ENCODE measurements at regions not wholly inside any gene's neighbourhood (a gene's known extent, or its start where the extent isn't known, plus 50 kb on each side); places are given as distances from the start of the nearest gene placed in this dataset.
A peak's percentile ranks its signal among the peaks of the same experiment; 100 is the strongest.

DNA sequence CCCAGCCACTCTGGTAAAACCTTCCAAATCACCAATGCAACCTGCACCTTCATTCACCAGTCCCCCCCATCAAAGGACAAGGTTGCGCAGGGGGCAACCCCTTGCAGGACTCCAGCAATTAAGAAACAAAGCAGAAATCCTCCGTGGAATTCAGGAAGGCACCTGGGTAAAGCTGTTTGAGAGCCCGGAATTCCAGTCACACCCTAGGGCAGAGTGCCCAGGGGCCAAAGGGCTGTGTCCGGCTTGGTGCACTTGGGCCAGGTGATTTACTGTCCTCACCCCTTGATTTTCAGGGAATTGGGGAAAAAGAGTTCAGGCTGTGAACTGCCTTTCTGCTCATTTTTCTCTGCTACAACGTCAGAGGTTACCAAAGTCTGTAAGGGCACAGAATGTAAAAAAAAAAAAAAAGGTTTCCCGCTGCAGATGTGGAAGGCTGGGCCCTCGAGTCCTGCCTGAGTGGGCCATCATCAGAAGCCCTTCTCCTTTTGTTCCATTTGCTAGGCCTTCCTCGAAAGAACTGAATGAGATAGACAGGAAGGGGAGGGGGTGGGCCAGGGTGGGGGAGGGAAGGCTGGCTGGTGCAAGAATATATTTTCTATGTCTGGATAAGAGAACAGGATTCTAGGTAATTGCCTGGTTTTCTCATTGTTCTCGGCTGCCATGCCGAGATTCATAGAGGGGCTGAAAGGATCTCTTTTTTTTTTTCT is 266.5 kb upstream of the PSMD7 start:
- DNase-seq, result peak in 1 of 3 experiments; percentile 2

DNA sequence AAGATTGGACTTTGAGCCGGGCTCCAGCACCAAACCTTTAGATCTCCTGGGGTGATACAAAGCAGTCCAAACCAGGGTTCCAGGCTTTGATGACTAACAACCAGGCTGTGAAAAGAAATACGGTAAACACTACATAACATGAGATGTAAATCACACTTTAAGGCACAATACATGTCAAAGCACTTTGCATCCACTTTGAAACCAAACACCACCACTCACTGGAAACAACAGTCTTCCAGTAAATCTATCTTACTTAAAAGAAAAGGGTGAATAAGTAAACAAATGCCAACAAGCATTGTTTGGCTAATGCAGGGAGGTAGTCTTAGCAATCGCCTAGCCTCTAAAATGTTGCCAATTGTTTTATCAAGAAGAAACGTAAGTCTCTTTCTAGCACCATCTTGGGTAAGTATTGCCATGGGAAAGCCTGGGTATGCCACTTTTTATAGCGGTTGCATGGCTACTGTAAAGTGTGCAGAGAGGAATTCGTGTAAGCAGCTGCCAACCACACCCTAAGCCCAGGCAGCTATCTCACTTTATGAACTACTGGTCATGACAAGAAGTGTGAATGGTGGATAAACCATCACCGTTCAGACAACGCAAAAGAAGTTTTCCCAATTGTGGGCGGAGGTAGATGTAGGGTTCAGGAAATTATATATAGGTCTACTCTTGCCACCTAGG is 267.4 kb upstream of the PSMD7 start:
- peak; percentile 9 to 77 (median 62) for DNase-seq

DNA sequence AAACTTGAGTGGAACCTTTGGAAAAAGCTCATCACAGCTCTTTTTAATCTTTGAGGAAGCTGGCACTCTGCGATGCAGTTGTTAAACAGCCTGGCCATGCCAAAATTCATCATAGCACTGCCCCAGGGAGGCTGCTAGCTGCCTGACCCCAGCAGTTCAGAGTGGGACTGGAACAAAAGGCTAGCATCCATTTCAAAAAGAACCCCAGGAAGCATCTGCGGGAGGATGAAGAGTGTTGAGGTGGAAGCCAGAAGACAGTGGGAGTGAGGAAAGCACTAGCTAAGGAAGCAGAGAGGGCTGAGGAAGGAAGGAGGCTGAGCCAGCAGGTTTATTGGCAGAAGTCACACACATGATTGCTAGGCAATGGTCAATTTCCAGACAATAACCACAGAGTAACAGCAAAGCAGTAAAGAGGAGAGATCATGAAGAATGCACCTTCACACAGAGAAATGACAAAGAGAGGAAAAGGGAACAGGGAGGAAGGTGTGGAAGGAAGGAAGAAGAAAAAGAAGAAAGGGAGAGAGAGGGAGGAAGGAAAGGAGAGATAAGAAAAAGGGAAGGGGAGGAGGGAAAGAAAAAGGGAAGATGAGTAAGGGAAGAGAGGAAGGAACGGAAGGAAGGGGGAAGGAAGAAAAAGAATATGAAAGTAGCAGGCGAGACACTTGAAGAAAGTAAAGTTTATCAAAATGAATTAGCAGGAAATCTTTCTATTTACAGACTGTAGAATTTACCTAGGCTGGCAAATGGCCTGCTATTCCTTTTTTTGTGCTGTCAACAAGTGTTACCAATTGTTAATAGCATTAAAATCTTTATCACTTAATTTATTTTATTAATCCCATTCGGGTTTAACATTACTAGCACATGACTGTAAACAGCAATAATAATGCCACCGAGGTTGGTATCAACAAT is 270.0 kb upstream of the PSMD7 start:
- no peak for DNase-seq

DNA sequence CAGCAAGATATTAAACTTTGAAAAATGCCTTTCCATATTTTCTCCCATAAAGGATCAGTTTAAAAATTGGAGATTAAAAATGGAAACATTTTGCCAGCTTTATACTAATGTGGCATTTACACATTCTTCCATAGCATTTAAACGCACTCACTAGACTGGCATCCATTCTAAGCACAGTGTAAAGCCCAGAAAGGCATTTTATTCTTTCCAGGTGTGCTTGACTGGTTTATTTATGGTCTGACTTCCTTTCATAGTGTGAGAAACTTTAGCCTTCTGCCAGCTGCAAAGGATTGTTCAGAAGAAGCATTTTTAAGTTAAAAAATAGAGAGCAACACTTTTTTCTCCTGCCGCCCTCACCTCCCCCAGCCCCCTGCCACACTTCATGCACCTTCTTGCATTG is 271.7 kb upstream of the PSMD7 start:
- no peak for DNase-seq

DNA sequence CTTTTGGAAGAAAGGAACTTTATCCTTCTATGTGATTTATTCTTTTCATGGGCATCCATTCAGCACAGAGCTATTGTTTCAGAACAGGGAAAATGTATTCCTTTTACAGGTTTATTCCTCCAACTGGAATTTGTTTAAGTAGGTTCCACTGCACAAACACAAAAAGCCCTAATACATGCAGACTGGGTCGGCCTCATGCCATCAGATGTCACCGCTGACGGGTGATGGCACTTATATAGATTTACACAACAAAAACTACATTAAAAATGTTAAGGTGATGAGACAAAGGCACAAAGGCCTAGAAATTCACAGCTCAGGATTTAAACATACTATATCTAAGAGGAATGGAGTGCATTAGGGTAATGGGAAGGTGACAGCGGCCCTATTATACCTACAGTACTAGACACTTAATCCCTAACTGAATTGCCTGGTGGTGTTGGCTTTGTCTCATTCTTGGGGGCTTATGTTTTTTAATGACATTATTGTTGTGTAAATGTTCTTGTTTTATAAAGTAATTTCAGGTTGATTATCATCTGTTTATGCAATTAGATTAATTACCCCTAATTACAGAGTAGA is 276.4 kb upstream of the PSMD7 start:
- DNase-seq, result no peak

DNA sequence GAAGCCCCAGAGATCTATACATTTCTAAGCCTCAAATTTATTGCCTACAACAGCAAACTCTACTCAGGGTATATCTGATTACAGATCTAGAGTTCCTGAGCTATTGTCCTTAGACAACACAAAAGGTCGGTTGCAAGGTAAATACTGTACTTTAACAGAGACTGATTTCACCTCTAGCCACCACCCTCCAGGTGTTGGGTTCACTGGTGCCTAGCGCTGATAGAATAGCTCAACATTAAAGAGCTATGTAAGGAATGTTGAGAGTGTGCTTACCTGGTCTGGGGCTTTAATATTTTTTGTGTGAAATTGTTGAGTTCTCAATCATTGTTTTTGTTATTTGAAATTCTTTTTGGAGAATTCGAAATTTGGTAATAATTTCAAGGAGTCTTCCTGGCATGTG is 277.0 kb upstream of the PSMD7 start:
- peak in 1 of 3 experiments; percentile 29 for DNase-seq

DNA sequence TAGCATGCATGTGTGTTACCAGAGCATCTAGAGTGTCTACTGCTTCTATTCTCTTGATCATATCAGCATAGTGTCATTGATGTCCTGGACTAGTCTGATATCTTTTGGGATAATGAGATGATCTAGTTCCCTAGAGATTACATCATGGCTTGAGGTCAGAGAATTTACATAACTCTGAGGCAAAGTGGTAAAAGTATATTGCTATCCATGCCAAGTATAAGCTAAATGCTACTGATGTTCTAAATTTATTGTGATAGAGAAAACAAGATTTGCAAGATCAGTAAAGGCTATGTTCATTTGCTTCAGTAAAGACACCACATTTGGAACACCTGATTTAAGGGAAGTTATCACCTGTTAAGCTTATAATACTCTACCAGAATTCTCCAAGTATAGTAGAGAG is 280.7 kb upstream of the PSMD7 start:
- no peak for DNase-seq

DNA sequence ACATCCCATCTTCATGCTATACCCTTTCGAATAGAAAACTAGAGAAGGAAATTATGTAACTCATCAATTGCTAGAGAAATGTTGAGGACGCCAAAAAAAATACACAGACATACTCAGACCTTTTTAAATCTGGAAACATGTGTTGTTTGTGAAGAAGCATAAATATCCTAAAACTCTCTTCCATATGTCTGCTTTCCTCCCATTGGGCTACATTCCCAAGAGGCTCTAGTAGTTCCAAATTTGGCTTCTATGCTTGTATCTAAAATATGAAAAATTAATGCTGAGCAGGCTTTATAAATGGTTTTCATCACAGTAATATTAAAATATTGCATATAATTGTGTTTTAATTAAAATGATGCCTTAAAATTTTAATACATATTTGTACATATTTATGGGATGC is 297.9 kb upstream of the PSMD7 start:
- no peak for DNase-seq

DNA sequence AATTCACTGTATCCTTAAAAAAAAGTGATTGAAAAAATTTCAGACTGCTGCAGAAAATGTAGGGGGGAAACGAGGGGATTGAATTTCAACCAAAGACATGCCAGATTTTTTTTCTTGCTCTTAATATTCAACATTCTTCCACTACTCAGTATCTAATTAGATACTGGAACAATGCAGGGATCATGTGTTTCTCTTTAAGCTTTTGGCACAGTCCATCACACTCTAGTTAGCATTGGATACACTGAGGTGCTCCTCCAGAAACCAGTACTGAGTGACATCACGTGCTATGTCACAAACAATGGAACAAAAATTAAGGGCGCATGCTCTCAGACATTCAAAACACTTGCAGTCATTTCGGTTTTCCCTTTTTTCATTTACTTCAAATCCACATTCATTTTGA is 298.6 kb upstream of the PSMD7 start:
- DNase-seq, result no peak

DNA sequence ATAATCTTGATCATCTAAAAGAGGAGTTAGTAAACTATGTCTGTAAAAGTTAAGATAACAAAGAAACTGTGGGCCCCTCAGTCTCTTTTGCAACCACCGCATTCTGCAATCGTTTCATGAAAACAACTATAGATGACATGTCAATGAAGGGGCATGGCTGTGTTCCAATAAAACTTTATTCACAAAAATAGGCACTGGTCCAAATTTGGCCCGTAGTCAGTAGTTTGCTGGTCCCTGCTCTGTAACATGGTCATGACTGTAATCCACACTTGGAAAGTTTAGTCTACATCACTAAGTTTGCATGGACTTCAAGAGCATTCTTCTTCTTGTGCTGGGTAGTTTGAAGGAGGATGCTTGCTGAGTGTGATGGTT is 299.3 kb upstream of the PSMD7 start:
- DNase-seq, result no peak

DNA sequence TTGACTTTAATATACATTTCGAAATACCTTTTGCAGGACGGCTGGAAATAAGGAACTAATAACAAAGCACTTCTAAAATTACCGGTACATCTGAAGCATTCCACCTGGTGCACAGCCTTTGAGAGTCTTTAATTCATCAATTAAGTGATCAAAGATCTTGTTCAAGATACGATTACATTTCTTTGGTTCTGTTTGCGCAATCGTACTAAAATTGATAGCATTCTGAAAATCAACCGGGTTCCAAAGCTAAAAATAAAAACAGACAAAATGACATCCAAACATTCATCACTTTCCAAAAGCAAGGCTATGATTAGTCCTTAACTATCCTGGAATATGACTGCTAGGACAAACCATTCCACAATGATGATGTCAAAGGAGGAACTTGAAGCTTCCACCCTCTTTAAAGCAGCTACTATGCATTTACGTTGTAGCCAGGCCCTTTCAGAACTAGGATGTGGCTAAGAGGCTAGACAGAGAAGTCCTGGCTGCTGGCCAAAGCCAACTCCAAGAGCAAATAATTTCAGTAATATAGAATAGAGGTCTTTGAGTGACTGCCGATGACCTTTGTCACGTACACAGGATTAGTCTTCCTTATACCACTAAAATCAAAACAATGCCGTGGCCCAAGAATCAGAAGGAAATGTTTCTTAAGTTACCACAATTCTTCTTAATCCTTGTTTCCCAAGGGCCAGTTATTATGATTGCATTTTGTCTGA is 299.8 kb upstream of the PSMD7 start:
- peak in 1 of 3 experiments; percentile 22 for DNase-seq

DNA sequence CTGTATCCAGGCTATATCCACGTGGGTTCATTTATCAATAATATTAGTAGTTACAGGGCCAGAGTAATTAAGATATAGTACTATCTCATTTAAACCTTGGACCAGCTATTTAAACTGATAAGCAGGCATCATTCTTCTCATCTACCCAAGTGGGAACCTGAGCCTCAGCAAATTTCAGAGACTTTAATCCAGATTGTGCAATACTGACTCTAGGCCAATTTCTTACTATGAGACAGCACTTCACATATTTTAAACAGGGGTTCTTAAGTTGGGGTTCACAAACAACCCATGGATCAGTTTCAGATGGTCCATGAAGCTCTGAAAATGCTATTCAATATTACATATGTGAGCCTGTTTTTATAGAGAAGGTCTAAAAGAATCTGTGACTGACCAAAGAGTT is 302.7 kb upstream of the PSMD7 start:
- DNase-seq, result no peak

DNA sequence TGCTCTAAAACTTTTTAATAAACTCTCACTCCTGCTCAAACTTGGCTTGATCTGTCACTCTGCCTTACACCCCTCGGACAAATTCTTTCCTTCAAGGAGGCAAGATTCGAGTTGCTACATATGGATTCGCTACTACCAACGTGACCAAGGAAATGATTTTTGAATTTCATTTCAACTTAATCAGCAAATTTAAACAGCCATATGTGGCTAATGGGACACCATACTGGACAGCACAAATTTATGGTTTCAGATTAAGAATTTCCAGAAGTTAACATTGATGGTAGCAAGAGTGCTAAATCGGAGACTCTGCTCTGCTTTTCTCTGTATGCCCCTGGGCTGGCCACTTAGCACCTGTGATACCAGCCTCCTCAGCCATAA is 318.2 kb upstream of the PSMD7 start:
- no peak for DNase-seq

DNA sequence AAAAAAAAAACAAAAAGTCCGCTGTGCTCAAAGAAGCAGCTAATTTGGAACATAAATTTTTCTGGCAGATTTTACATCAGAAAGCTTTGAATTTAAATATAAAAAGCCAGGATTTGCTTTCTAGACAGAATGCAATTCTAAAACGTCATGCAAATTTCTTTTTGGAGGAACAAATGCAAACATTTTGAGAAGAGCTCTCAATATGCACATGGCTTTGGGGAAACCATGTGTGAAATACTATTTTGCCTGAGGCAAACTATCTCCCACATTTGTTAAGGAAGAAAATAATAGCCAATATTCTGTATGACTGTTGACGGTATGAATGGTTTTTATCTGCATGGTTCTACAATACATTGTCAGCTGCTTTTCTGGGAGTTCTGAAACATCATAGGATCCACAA is 320.0 kb upstream of the PSMD7 start:
- DNase-seq, result peak in 1 of 3 experiments; percentile 12

DNA sequence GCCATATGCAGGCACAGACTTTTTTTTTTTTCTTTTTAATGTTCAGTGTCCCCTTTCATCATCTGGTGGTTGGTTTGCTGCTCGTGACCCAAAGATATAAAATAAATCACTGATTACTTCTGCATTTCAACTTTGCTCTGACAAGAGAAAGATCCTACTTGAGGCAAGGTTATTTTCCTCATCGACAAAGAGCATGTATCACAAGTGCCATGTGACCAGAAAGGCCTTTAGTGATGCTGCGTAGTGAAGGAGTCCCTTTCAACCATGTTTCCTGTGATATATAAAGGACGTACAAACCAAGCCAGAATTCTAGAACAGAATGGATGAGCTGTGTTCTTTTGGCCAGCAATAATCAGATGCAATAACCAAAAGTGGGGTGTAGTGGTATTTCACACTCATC is 323.4 kb upstream of the PSMD7 start:
- no peak for DNase-seq

DNA sequence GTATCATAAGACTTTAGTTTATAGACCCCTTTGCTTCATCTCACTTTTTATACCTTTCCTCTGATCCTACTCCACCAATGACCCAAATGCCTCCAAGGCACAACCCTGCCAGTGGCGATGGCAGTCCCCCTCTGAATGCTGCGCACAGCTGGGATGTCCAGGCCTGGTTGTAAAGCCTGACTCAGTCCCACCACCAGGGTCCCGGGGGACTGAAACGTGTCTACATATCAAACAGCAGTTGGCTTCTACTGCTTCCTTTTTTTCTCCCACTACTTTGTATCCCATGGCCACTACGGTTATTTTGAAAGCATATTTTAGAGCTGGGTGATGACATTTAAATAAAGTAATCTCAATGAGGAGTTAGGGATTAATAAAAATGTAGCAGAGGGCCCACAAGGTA is 329.8 kb upstream of the PSMD7 start:
- no peak for DNase-seq

DNA sequence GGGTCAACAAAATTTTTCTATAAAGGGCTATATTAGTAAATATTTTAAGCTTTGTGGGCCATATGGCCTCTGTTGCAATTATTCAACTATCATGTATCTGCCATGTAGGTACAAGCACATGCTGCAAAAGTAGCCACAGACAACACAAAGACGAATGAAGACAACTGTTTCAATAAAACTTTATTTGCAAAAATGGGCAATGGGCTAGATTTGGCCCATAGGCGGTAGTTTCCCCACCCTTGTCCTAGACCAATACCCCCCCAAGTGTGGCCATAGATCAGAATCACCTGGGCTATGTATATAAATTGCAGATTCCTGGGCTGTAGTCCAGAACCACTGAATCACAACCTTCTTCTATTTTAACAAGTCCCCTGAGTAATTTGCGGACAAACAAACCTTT is 331.0 kb upstream of the PSMD7 start:
- no peak for DNase-seq

DNA sequence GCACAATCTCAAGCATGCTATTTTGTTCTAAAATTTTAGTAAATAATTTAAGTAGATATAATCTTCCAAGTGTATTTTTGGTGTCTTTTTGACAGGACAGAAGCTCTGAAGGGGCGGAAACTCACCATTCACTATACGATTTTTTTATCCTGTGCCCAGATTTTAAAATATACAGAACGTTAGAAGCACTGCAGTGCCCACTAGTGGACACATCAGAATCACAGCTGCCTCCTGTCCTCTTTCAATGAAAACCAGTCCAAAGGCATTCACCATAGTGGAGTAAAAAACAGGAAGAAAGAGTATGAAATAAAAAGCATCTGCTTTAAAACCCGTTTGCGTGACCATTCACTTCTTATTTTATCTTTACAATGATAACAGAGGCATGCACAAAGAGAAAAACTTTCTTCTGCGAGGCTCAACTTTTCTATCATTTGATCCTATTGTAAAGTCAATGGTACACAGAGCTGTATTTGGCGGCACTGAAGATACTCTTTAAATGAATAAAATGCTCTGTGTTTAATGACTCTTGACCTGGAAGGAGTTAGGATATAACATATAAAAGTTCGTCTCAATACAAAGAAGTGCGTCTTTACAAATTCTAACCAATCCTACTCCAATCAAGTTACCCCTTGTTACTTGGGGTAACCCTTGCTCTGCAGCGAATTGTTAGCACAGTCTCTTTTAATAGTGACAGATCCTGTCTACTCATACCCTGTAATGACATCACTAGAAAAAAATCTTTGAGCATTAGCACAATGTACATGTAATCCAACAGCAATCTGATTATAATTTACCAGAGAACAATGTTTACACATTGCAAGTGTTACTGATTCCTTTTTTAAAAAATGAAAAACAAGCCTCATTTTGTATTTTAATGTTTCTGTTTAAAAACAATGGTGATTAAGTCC is 339.8 kb upstream of the PSMD7 start:
- peak; percentile 29 to 75 (median 57) for DNase-seq

DNA sequence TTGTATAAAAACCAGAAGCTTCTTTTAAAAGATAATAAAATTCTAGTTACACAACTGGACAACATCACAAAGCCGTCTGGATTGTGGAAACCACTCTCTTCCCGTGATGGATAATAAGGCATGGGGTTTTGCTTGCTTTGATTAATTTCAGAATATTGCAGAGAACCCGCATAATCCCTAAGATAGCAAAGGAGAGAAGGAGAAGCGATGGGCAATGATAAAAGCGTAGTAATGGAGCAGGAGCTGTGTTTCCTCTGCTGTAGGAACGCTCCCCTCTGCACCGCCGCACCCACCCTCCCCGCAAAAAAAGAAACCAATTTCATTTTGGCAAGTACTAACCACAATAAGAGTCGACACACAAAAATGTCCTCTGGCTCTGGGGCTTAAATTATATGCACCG is 340.9 kb upstream of the PSMD7 start:
- no peak for DNase-seq

DNA sequence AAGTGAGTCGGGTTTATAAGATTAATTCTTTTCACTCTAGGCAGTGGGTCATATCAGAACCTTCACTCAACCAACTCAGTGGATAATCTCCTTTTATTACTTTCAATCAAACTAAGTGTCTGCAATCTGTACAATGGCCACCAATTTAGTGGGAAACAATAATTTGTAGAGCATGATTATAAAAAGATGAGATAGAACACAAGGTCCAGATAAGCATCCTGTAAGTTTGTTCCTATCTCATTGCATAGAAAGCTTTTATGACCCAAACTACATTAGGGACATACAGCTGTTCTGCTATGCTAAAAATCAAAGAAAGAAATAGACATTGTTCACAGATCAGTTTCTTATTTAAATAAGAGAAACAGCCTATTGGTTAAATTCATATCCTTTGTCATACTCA is 341.4 kb upstream of the PSMD7 start:
- DNase-seq, result no peak

DNA sequence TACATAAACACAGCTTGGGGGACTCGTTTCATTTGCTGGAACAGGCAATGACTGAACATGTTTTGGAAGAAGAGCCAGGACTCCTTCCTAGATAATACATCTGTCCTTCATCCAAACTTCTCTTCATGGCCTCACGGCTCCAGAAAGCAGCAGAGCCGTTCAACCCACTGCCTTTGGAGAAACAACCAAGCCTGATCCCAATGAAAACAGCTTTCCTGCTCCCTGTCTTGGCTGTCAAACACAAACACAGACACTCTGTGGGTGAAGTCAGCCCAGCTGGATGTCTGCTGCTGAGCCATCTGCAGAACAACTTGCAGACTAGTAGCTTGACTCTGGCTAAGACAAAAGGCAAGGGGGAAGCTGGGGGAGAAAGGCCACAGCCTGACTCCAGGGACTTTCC is 345.1 kb upstream of the PSMD7 start:
- no peak for DNase-seq

Measured in NCI-H1417 (cell line).